ENCODE measurements at regions not wholly inside any gene's neighbourhood (a gene's known extent, or its start where the extent isn't known, plus 50 kb on each side); places are given as distances from the start of the nearest gene placed in this dataset.

- 93 to 96% methylated on average over 16 of the region's 16 CpGs for WGBS, 2 experiments
- no peaks in the 10 kb centered on the region for H3K4me1 ChIP-seq (ENCODE audit: control insufficient read depth, insufficient read depth, low read length)
- H3K36me3 ChIP-seq (ENCODE audit: control insufficient read depth, insufficient read depth, low read length): no peaks in the 10 kb centered on the region
- no peak overlapping the region for H3K27ac ChIP-seq (ENCODE audit: insufficient read depth, low read depth, low read length, poor library complexity, severe bottlenecking)
- no peak overlapping the region for H3K4me3 ChIP-seq (ENCODE audit: insufficient read depth, low read depth, low read length)
- no peaks in the 10 kb centered on the region for H3K9me3 ChIP-seq (ENCODE audit: control insufficient read depth, low read length)
- H3K27me3 ChIP-seq (ENCODE audit: control insufficient read depth, insufficient read depth, low read length, poor library complexity, severe bottlenecking): no peaks in the 10 kb centered on the region
Measured at GRCh38 chr1:5389101-5389885, 602.9 kb downstream of the NPHP4 start.

GRCh38 chr1:5388622-5389021 lies 603.6 kb downstream of the NPHP4 start:
- H3K4me3 ChIP-seq (ENCODE audit: insufficient read depth, low read depth, low read length): no peak overlapping the region
- H3K9me3 ChIP-seq (ENCODE audit: control insufficient read depth, low read length): no peaks in the 10 kb centered on the region
- H3K4me1 ChIP-seq (ENCODE audit: control insufficient read depth, insufficient read depth, low read length): no peaks in the 10 kb centered on the region
- no peak overlapping the region for H3K27ac ChIP-seq (ENCODE audit: insufficient read depth, low read depth, low read length, poor library complexity, severe bottlenecking)
- H3K36me3 ChIP-seq (ENCODE audit: control insufficient read depth, insufficient read depth, low read length): no peaks in the 10 kb centered on the region
- no peaks in the 10 kb centered on the region for H3K27me3 ChIP-seq (ENCODE audit: control insufficient read depth, insufficient read depth, low read length, poor library complexity, severe bottlenecking)
- WGBS, 2 experiments: 64 to 76% methylated on average over 6 of the region's 6 CpGs

GRCh38 chr1:5386371-5386770 lies 605.9 kb downstream of the NPHP4 start:
- H3K9me3 ChIP-seq (ENCODE audit: control insufficient read depth, low read length): no peaks in the 10 kb centered on the region
- H3K36me3 ChIP-seq (ENCODE audit: control insufficient read depth, insufficient read depth, low read length): no peaks in the 10 kb centered on the region
- H3K27me3 ChIP-seq (ENCODE audit: control insufficient read depth, insufficient read depth, low read length, poor library complexity, severe bottlenecking): no peaks in the 10 kb centered on the region
- H3K4me1 ChIP-seq (ENCODE audit: control insufficient read depth, insufficient read depth, low read length): no peaks in the 10 kb centered on the region
- no peak overlapping the region for H3K27ac ChIP-seq (ENCODE audit: insufficient read depth, low read depth, low read length, poor library complexity, severe bottlenecking)
- 88 to 97% methylated on average over 3 of the region's 3 CpGs for WGBS, 2 experiments
- no peak overlapping the region for H3K4me3 ChIP-seq (ENCODE audit: insufficient read depth, low read depth, low read length)

DNA sequence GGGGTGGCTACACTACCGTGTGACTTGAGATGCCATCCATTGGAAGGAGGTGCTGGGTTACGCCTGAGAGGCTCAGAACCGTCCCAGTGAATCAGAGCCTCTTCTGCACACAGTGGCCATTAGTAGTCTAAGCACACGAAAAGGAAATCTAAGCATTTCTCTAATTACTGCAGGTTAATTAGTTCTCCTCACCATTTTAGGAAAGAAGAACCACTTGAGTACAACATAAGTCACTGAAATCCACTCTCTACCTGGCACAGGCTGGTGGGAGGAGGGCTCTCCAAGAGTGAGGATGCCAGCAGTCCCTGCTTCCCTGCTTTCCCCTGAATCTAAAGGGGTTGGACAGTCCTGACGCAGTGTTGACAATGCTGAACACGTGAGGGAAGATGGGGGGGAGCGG lies 606.3 kb downstream of the NPHP4 start:
- 89 to 92% methylated on average over 7 of the region's 7 CpGs for WGBS, 2 experiments
- Histone ChIP-seq H3K4me1 (ENCODE audit: control insufficient read depth, insufficient read depth, low read length) (no peaks in the 10 kb centered on the region), H3K9me3 (ENCODE audit: control insufficient read depth, low read length) (no peaks in the 10 kb centered on the region), H3K27me3 (ENCODE audit: control insufficient read depth, insufficient read depth, low read length, poor library complexity, severe bottlenecking) (no peaks in the 10 kb centered on the region), H3K36me3 (ENCODE audit: control insufficient read depth, insufficient read depth, low read length) (no peaks in the 10 kb centered on the region), H3K27ac (ENCODE audit: insufficient read depth, low read depth, low read length, poor library complexity, severe bottlenecking) (no peak overlapping the region), H3K4me3 (ENCODE audit: insufficient read depth, low read depth, low read length) (no peak overlapping the region)

- no peaks in the 10 kb centered on the region for H3K36me3 ChIP-seq (ENCODE audit: control insufficient read depth, insufficient read depth, low read length)
- no peak overlapping the region for H3K27ac ChIP-seq (ENCODE audit: insufficient read depth, low read depth, low read length, poor library complexity, severe bottlenecking)
- no peaks in the 10 kb centered on the region for H3K4me1 ChIP-seq (ENCODE audit: control insufficient read depth, insufficient read depth, low read length)
- no peak overlapping the region for H3K4me3 ChIP-seq (ENCODE audit: insufficient read depth, low read depth, low read length)
- H3K9me3 ChIP-seq (ENCODE audit: control insufficient read depth, low read length): no peaks in the 10 kb centered on the region
- WGBS, 2 experiments: 87 to 90% methylated on average over 14 of the region's 14 CpGs
- no peaks in the 10 kb centered on the region for H3K27me3 ChIP-seq (ENCODE audit: control insufficient read depth, insufficient read depth, low read length, poor library complexity, severe bottlenecking)
Measured at GRCh38 chr1:5385096-5385799, 607.0 kb downstream of the NPHP4 start.

DNA sequence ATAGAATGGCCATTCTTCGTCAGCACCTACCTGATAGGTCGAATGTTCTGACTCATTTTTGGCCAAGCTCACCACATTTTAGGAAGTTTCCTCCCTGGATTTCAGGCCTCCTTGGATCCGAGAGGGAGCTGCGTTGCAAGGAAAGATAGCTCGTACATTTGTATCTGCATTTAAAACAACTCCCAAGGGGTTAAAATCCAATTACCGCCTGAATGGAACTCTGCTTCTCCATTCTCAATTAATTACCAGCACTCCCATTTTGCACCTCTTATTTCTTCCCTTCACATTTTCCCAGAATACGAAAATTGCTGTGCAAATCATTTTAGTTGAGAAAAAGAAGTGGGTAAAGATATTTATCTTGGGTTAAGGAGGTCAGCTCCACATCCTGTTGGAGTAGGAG lies 610.7 kb downstream of the NPHP4 start:
- Histone ChIP-seq H3K4me1 (ENCODE audit: control insufficient read depth, insufficient read depth, low read length) (no peaks in the 10 kb centered on the region), H3K27me3 (ENCODE audit: control insufficient read depth, insufficient read depth, low read length, poor library complexity, severe bottlenecking) (no peaks in the 10 kb centered on the region), H3K9me3 (ENCODE audit: control insufficient read depth, low read length) (no peaks in the 10 kb centered on the region), H3K4me3 (ENCODE audit: insufficient read depth, low read depth, low read length) (no peak overlapping the region), H3K27ac (ENCODE audit: insufficient read depth, low read depth, low read length, poor library complexity, severe bottlenecking) (no peak overlapping the region), H3K36me3 (ENCODE audit: control insufficient read depth, insufficient read depth, low read length) (no peaks in the 10 kb centered on the region)
- 94 to 95% methylated on average over 7 of the region's 7 CpGs for WGBS, 2 experiments

- H3K36me3 ChIP-seq (ENCODE audit: control insufficient read depth, insufficient read depth, low read length): no peaks in the 10 kb centered on the region
- H3K27ac ChIP-seq (ENCODE audit: insufficient read depth, low read depth, low read length, poor library complexity, severe bottlenecking): no peak overlapping the region
- H3K4me1 ChIP-seq (ENCODE audit: control insufficient read depth, insufficient read depth, low read length): no peaks in the 10 kb centered on the region
- no peaks in the 10 kb centered on the region for H3K9me3 ChIP-seq (ENCODE audit: control insufficient read depth, low read length)
- H3K27me3 ChIP-seq (ENCODE audit: control insufficient read depth, insufficient read depth, low read length, poor library complexity, severe bottlenecking): no peaks in the 10 kb centered on the region
- H3K4me3 ChIP-seq (ENCODE audit: insufficient read depth, low read depth, low read length): no peak overlapping the region
- WGBS, 2 experiments: 96% methylated on average over 12 of the region's 12 CpGs
Measured at GRCh38 chr1:5379176-5379759, 613.0 kb downstream of the NPHP4 start.

- Histone ChIP-seq H3K27ac (ENCODE audit: insufficient read depth, low read depth, low read length, poor library complexity, severe bottlenecking) (no peak overlapping the region), H3K4me3 (ENCODE audit: insufficient read depth, low read depth, low read length) (no peak overlapping the region), H3K4me1 (ENCODE audit: control insufficient read depth, insufficient read depth, low read length) (no peaks in the 10 kb centered on the region), H3K9me3 (ENCODE audit: control insufficient read depth, low read length) (no peaks in the 10 kb centered on the region), H3K36me3 (ENCODE audit: control insufficient read depth, insufficient read depth, low read length) (no peaks in the 10 kb centered on the region), H3K27me3 (ENCODE audit: control insufficient read depth, insufficient read depth, low read length, poor library complexity, severe bottlenecking) (no peaks in the 10 kb centered on the region)
- 90 to 94% methylated on average over 6 of the region's 6 CpGs for WGBS, 2 experiments
Measured at GRCh38 chr1:5376538-5377247, 615.5 kb downstream of the NPHP4 start.

DNA sequence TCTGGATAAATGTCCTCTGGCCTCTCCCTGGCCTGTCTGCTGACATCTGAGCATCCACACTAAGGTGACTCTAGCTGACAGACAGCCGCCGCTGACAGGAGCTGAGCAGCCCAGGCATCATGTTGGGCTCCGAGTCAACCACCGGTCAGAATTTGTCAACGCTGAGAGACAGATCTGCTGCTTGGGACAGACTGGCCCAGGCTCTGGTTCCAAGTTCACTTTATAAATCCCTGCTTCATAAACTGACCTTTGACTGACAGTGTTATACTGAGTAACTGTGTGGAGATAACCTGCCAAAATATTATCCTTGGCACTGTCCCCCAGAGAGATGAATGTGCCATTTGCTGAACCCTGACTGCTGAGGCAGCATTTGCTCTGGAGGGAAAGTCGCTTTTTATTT lies 616.7 kb downstream of the NPHP4 start:
- no peaks in the 10 kb centered on the region for H3K4me1 ChIP-seq (ENCODE audit: control insufficient read depth, insufficient read depth, low read length)
- H3K36me3 ChIP-seq (ENCODE audit: control insufficient read depth, insufficient read depth, low read length): no peaks in the 10 kb centered on the region
- 95 to 97% methylated on average over 6 of the region's 6 CpGs for WGBS, 2 experiments
- no peaks in the 10 kb centered on the region for H3K9me3 ChIP-seq (ENCODE audit: control insufficient read depth, low read length)
- H3K27ac ChIP-seq (ENCODE audit: insufficient read depth, low read depth, low read length, poor library complexity, severe bottlenecking): no peak overlapping the region
- no peak overlapping the region for H3K4me3 ChIP-seq (ENCODE audit: insufficient read depth, low read depth, low read length)
- H3K27me3 ChIP-seq (ENCODE audit: control insufficient read depth, insufficient read depth, low read length, poor library complexity, severe bottlenecking): no peaks in the 10 kb centered on the region

DNA sequence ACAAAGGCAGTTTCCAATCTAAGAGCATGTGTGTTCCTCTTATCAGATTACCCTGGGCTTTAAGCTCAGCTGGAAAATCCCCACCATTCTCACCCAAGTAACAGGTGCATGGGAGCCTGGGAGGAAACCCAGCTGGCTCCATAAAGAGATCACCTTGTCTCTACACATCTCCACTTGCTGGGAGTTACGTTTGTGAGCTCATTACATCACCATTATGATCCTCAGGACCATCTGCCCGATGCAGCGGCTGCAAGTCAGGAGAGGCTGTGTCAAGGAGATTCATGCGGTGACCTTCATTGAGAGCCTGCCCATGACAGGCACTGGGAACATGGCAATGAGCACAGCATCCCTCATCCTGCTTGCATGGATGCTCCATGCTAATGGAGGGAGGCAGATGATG lies 618.0 kb downstream of the NPHP4 start:
- 94% methylated on average over 4 of the region's 4 CpGs for WGBS, 2 experiments
- no peaks in the 10 kb centered on the region for H3K4me1 ChIP-seq (ENCODE audit: control insufficient read depth, insufficient read depth, low read length)
- no peak overlapping the region for H3K27ac ChIP-seq (ENCODE audit: insufficient read depth, low read depth, low read length, poor library complexity, severe bottlenecking)

More for the DNA sequence above, 618.0 kb downstream of the NPHP4 start:
- no peaks in the 10 kb centered on the region for H3K9me3 ChIP-seq (ENCODE audit: control insufficient read depth, low read length)
- no peak overlapping the region for H3K4me3 ChIP-seq (ENCODE audit: insufficient read depth, low read depth, low read length)
- H3K27me3 ChIP-seq (ENCODE audit: control insufficient read depth, insufficient read depth, low read length, poor library complexity, severe bottlenecking): no peaks in the 10 kb centered on the region
- no peaks in the 10 kb centered on the region for H3K36me3 ChIP-seq (ENCODE audit: control insufficient read depth, insufficient read depth, low read length)

Measured in ectodermal cell (in vitro differentiated cells).